HCT116 (cell line): ENCODE measurements at regions not wholly inside any gene's neighbourhood (a gene's known extent, or its start where the extent isn't known, plus 50 kb on each side); places are given as distances from the start of the nearest gene placed in this dataset.

Experiments
- ATAC-seq: fragments of 200-7000 bp; cut with Tn5 transposase; 2 replicates; pipeline ENCODE4 v1.9.1; 2020; ENCODE audit warnings: mild to moderate bottlenecking, moderate library complexity
- BruUV-seq: library from RNA; stranded (reverse); fragments of 400-500 nt; replicated peaks from 2 replicates; lab custom pipeline; 2021; lab: Mats Ljungman, UMichigan
- CTCF ChIA-PET: fragments of 300-600 bp; sonication (Branson Sonifier 250); formaldehyde crosslinking; loops from one replicate; lab custom pipeline; 2021; ENCODE audit warnings: antibody characterized with exemption; lab: Charles Lee
- POLR2A ChIA-PET: fragments of 300-600, 350-600 bp; sonication (Branson Sonifier 250); formaldehyde crosslinking; loops from one replicate; lab custom pipeline; 2021; ENCODE audit warnings: antibody characterized with exemption; lab: Charles Lee
- RAD21 ChIA-PET, 2 experiments: fragments of 300-600 bp; sonication (Branson Sonifier 250); formaldehyde crosslinking; loops; one replicate each; lab custom pipeline; 2023; ENCODE audit warnings: low total read pairs in 2 of 2; ENCODE audit not compliant: uncharacterized antibody in 2 of 2, unreplicated experiment in 2 of 2, low non-redundant PET in 1 of 2; lab: Charles Lee
- DNase-seq: peaks from one replicate; pipeline ENCODE4 v3.0.0-alpha.2; 2010; ENCODE audit warnings: low read depth, low spot score
- H2AFZ ChIP-seq: fragments of 200-600 bp; shearing (Covaris generic), sonication (generic); 2 replicates; pipeline ENCODE4 v1.6.1; 2017; ENCODE audit warnings: low read depth, mixed run types, mixed read lengths, antibody characterized with exemption, low read length; ENCODE audit not compliant: poor library complexity, severe bottlenecking
- H3K27ac ChIP-seq: 2 replicates; pipeline ENCODE4 v1.5.1; 2012; ENCODE audit warnings: low read depth, low read length
- H3K27me3 ChIP-seq: fragments of 200-600 bp; sonication (generic); 2 replicates; pipeline ENCODE4 v1.6.1; 2016; ENCODE audit warnings: mixed run types, low read length, mixed read lengths; ENCODE audit not compliant: insufficient read depth
- H3K36me3 ChIP-seq, 2 experiments: fragments of 200-500 bp in 1 of 2; fragments of 200-600 bp in 1 of 2; sonication (Bioruptor generic) in 1 of 2; sonication (generic) in 1 of 2; 2 replicates each; pipeline versions ENCODE4 v1.5.1 to v1.6.1; 2014 to 2016; ENCODE audit warnings: low read length in 2 of 2, inconsistent platforms in 1 of 2, mixed read lengths in 1 of 2, mixed run types in 1 of 2; ENCODE audit not compliant: insufficient read depth in 2 of 2, control insufficient read depth in 1 of 2
- H3K4me1 ChIP-seq, 2 experiments: fragments of 200-600 bp in 1 of 2; sonication (generic) in 1 of 2; 2 replicates each; pipeline versions ENCODE4 v1.5.1 to v1.6.1; 2012 to 2017; ENCODE audit warnings: low read length in 2 of 2, inconsistent platforms in 1 of 2, mild to moderate bottlenecking in 1 of 2, mixed read lengths in 1 of 2, mixed run types in 1 of 2, moderate library complexity in 1 of 2; ENCODE audit not compliant: insufficient read depth in 2 of 2, control insufficient read depth in 1 of 2
- H3K4me2 ChIP-seq: fragments of 200-600 bp; sonication (generic); 2 replicates; pipeline ENCODE4 v1.6.1; 2017; ENCODE audit warnings: mixed run types, low read length, mixed read lengths
- H3K4me3 ChIP-seq, 2 experiments: fragments of 200-600 bp in 1 of 2; sonication (generic) in 1 of 2; replicated peaks in 1 of 2; 2 replicates each; pipeline ENCODE4 v1.5.1; 2011 to 2016; ENCODE audit warnings: low read length in 2 of 2, control low read depth in 1 of 2, low read depth in 1 of 2, mild to moderate bottlenecking in 1 of 2, mixed read lengths in 1 of 2, mixed run types in 1 of 2
- H3K79me2 ChIP-seq: fragments of 200-600 bp; sonication (generic); 2 replicates; pipeline ENCODE4 v1.6.1; 2017; ENCODE audit warnings: mild to moderate bottlenecking, mixed run types, low read length, moderate library complexity, mixed read lengths; ENCODE audit not compliant: insufficient read depth
- H3K9ac ChIP-seq: fragments of 200-600 bp; sonication (generic); 2 replicates; pipeline ENCODE4 v1.6.1; 2016; ENCODE audit warnings: low read length, mixed read lengths
- H3K9me2 ChIP-seq: fragments of 200-600 bp; sonication (generic), shearing (Covaris generic); 2 replicates; pipeline ENCODE4 v1.6.1; 2017; ENCODE audit warnings: mixed run types, mild to moderate bottlenecking, moderate library complexity; ENCODE audit not compliant: insufficient read depth
- H3K9me3 ChIP-seq, 2 experiments: fragments of 200-500 bp in 1 of 2; fragments of 200-600 bp in 1 of 2; sonication (Bioruptor generic) in 1 of 2; sonication (generic) in 1 of 2; 2 replicates each; pipeline ENCODE4 v1.6.1; 2014 to 2017; ENCODE audit warnings: low read length in 2 of 2, mixed read lengths in 2 of 2, inconsistent platforms in 1 of 2, low read depth in 1 of 2, mild to moderate bottlenecking in 1 of 2, mixed run types in 1 of 2, moderate library complexity in 1 of 2; ENCODE audit not compliant: control insufficient read depth in 1 of 2, insufficient read depth in 1 of 2
- H4K20me1 ChIP-seq: fragments of 200-600 bp; sonication (generic), shearing (Covaris generic); 2 replicates; pipeline ENCODE4 v1.6.1; 2017; ENCODE audit warnings: mixed run types, mild to moderate bottlenecking, moderate library complexity; ENCODE audit not compliant: insufficient read depth
- ATF3 ChIP-seq: IDR thresholded peaks from 2 replicates; pipeline ENCODE4 v1.6.1; 2012
- CBX3 ChIP-seq: IDR thresholded peaks from 2 replicates; pipeline ENCODE4 v1.6.1; 2012; ENCODE audit warnings: low read depth
- EGR1 ChIP-seq: IDR thresholded peaks from 2 replicates; pipeline ENCODE4 v1.6.1; 2012; ENCODE audit warnings: low read depth
- ELF1 ChIP-seq: IDR thresholded peaks from 2 replicates; pipeline ENCODE4 v1.6.1; 2012; ENCODE audit warnings: low read depth, borderline replicate concordance
- EZH2phosphoT487 ChIP-seq: fragments of 200-600 bp; IDR thresholded peaks from 2 replicates; pipeline ENCODE4 v1.6.1; 2018; ENCODE audit warnings: antibody characterized with exemption, borderline replicate concordance
- MAX ChIP-seq: IDR thresholded peaks from 2 replicates; pipeline ENCODE4 v1.6.1; 2012
- POLR2A ChIP-seq: IDR thresholded peaks from 2 replicates; pipeline ENCODE4 v1.7.0; 2011; ENCODE audit warnings: borderline replicate concordance; ENCODE audit not compliant: insufficient read depth, insufficient read length; ENCODE audit errors: extremely low read depth
- REST ChIP-seq: IDR thresholded peaks from 2 replicates; pipeline ENCODE4 v1.6.1; 2012; ENCODE audit warnings: low read depth
- SRF ChIP-seq: IDR thresholded peaks from 2 replicates; pipeline ENCODE4 v1.6.1; 2012; ENCODE audit warnings: low read depth
- TCF7L2 ChIP-seq: IDR thresholded peaks from 2 replicates; pipeline ENCODE4 v1.7.0; 2011; ENCODE audit warnings: borderline replicate concordance, inconsistent platforms; ENCODE audit not compliant: insufficient read depth, insufficient read length; ENCODE audit errors: extremely low read depth
- YY1 ChIP-seq: IDR thresholded peaks from 2 replicates; pipeline ENCODE4 v1.6.1; 2011; ENCODE audit warnings: low read length, low read depth, moderate library complexity, mild to moderate bottlenecking; ENCODE audit not compliant: insufficient replicate concordance; ENCODE audit errors: extremely low read depth
- ZBTB33 ChIP-seq: IDR thresholded peaks from 2 replicates; pipeline ENCODE4 v1.6.1; 2011; ENCODE audit warnings: mild to moderate bottlenecking, low read length, moderate library complexity; ENCODE audit not compliant: insufficient replicate concordance; ENCODE audit errors: extremely low read depth
- ZFX ChIP-seq: fragments of 450-650 bp; IDR thresholded peaks from 2 replicates; pipeline ENCODE4 v1.6.1; 2017
- ZNF274 ChIP-seq: fragments of 200-500 bp; sonication (Bioruptor generic); IDR thresholded peaks from 2 replicates; pipeline ENCODE4 v1.6.1; 2014; ENCODE audit warnings: mild to moderate bottlenecking, low read depth, low read length, inconsistent platforms
- intact Hi-C: fragments of 100-400 bp; cut with micrococcal nuclease; formaldehyde crosslinking; loops from 2 replicates; pipeline ENCODE4 v1.10.0; 2022

- Histone ChIP-seq H3K27me3 (0 out of 2 replicates have a peak, but pooled peaks cover 11% of the 10 kb centered on the region), H3K79me2 (no peaks in the 10 kb centered on the region), H2AFZ (no peak overlapping the region), H3K9me3 (no peaks in the 10 kb centered on the region), H3K27ac (no peak overlapping the region), H3K4me2 (no peak overlapping the region), H3K4me3 (no peak overlapping the region), H3K36me3 (no peaks in the 10 kb centered on the region), H4K20me1 (no peaks in the 10 kb centered on the region), H3K4me1 (no peaks in the 10 kb centered on the region), H3K9ac (no peak overlapping the region), H3K9me2 (no peaks in the 10 kb centered on the region)
- ATAC-seq (no peak), DNase-seq (no peak)
- ChIA-PET RAD21 (no interaction called here), CTCF (no interaction called here), POLR2A (no interaction called here)
- no peak for TF ChIP-seq TCF7L2
- no peak for TF ChIP-seq SRF
- TF ChIP-seq ZFX, result no peak
- no peak for TF ChIP-seq MAX
- no peak for TF ChIP-seq ATF3
- no peak for TF ChIP-seq ZBTB33
- TF ChIP-seq REST, result no peak
- TF ChIP-seq ZNF274, result no peak
- TF ChIP-seq EZH2phosphoT487, result no peak
- no peak for TF ChIP-seq CBX3
- TF ChIP-seq POLR2A, result no peak
- no peak for TF ChIP-seq YY1
- no peak for TF ChIP-seq ELF1
- TF ChIP-seq EGR1, result no peak
- intact Hi-C loops, result no loop called here
- no TSS peak for BruUV-seq
These were observed 86.6 kb upstream of the NR4A3 start for GRCh38 chr9:99735041-99735440.
